Heart right ventricle (tissue), 16 donors: ENCODE measurements at regions not wholly inside any gene's neighbourhood (a gene's known extent, or its start where the extent isn't known, plus 50 kb on each side); places are given as distances from the start of the nearest gene placed in this dataset.

Experiments
- ATAC-seq, 8 donors: fragments of 200-7000 bp; cut with Tn5 transposase; one replicate each; pipeline ENCODE4 v1.9.1; 2020; ENCODE audit warnings: mild to moderate bottlenecking in 8 of 8, moderate library complexity in 8 of 8, moderate number of reproducible peaks in 1 of 8
- DNase-seq, 2 donors: peaks; one replicate each; pipeline ENCODE4 v3.0.0-alpha.2; 2020
- H3K27ac ChIP-seq, 10 donors: fragments of 200-600 bp; sonication (generic) in 2 of 10; one replicate each; pipeline versions ENCODE4 v1.5.0 to v1.8.0; 2020 to 2022; ENCODE audit warnings: mild to moderate bottlenecking in 3 of 10
- H3K27me3 ChIP-seq, 7 donors: fragments of 200-600 bp; one replicate each; pipeline ENCODE4 v1.8.0; 2021 to 2022; ENCODE audit warnings: mild to moderate bottlenecking in 2 of 7
- H3K36me3 ChIP-seq, 9 donors: fragments of 200-600 bp; sonication (generic) in 1 of 9; one replicate each; pipeline versions ENCODE4 v1.5.0 to v1.8.0; 2020 to 2022; ENCODE audit warnings: mild to moderate bottlenecking in 2 of 9
- H3K4me1 ChIP-seq, 9 donors: fragments of 200-600 bp; sonication (generic) in 1 of 9; one replicate each; pipeline versions ENCODE4 v1.5.0 to v1.8.0; 2020 to 2022; ENCODE audit warnings: mild to moderate bottlenecking in 4 of 9
- H3K4me3 ChIP-seq, 10 donors: fragments of 200-600 bp; sonication (generic) in 2 of 10; one replicate each; pipeline versions ENCODE4 v1.5.0 to v1.8.0; 2020 to 2022; ENCODE audit warnings: mild to moderate bottlenecking in 7 of 10, moderate library complexity in 2 of 10
- H3K9me3 ChIP-seq, 11 donors: fragments of 200-600 bp in 10 of 11; sonication (generic) in 2 of 11; one replicate each; pipeline versions ENCODE4 v1.5.0 to v1.8.0; 2013 to 2022; ENCODE audit warnings: mild to moderate bottlenecking in 2 of 11, control low read depth in 1 of 11, moderate library complexity in 1 of 11
- WGBS, 2 donors: extraction: QIAGEN DNeasy Blood & Tissue Kit; methylation state at CpG; one replicate each; pipeline ENCODE4 v1.1.7; 2013; ENCODE audit warnings: inconsistent platforms in 1 of 2; 5-methylcytosine and 5-hydroxymethylcytosine counted together
- intact Hi-C, 10 donors: fragments of 100-400 bp; cut with DNase I; formaldehyde crosslinking; loops; one replicate each; pipeline versions ENCODE4 v1.11.1 to v1.14.2; 2022
- TF ChIP-seq, protein P1 (sequence below), 9 donors: fragments of 200-600 bp; sonication (generic) in 2 of 9; IDR thresholded peaks; one replicate each; pipeline versions ENCODE4 v1.5.0 to v1.8.0; 2021 to 2022; ENCODE audit warnings: antibody characterized with exemption in 9 of 9, mild to moderate bottlenecking in 5 of 9, moderate library complexity in 1 of 9
- donor health status: Arrhythmogenic right ventricular cardiomyopathy.
- donor health status: ischemic (EF 13 %, LVEDD 7.1; RV severe dilation, severe dysfunction).
- donor health status: healthy with polysubstance abuse.
- donor health status: DM: no; HTN: yes; CAD: no.
- donor health status: DM: no; HTN: no; CAD: no.
- donor health status: ischemic (EF 25% LVEDD 6.9; RV normal size, moderate dysfunction).
- donor health status: ischemic (EF 25% LVEDD 5.7; RV mildly dilated, moderate dysfunction).
- donor health status: healthy.
- donor health status: DM: yes; HTN: yes; CAD: no.
- donor health status: Ischemic cardiomyopathy.
- donor health status: ischemic (EF 35%, LVEDD 5.7; RV mildly dilated, moderate dysfunction).
- donor health status: nonischemic (EF 11% LVEDD 7.7; RV severe dilation, severe dysfunction).
- donor health status: DM: yes; HTN: yes; CAD: no.
- donor health status: PGD.
- donor health status: ischemic (EF 29% LVEDD 5.4; RV normal size, mild dysfunction).
- donor health status: nonischemic (EF 23%, LVEDD 6.1; RV moderate dilation, normal function).

GRCh38 chr2:183946193-183946592 is 652.1 kb upstream of the ZNF804A start:
- Histone ChIP-seq H3K27me3 (no peaks in the 10 kb centered on the region), H3K27ac (no peak overlapping the region), H3K9me3 (peaks cover 0 to 9% (median 0%) of the 10 kb centered on the region in 11 donors), H3K4me1 (no peaks in the 10 kb centered on the region), H3K36me3 (no peaks in the 10 kb centered on the region), H3K4me3 (no peak overlapping the region)
- TF ChIP-seq, protein P1, sequence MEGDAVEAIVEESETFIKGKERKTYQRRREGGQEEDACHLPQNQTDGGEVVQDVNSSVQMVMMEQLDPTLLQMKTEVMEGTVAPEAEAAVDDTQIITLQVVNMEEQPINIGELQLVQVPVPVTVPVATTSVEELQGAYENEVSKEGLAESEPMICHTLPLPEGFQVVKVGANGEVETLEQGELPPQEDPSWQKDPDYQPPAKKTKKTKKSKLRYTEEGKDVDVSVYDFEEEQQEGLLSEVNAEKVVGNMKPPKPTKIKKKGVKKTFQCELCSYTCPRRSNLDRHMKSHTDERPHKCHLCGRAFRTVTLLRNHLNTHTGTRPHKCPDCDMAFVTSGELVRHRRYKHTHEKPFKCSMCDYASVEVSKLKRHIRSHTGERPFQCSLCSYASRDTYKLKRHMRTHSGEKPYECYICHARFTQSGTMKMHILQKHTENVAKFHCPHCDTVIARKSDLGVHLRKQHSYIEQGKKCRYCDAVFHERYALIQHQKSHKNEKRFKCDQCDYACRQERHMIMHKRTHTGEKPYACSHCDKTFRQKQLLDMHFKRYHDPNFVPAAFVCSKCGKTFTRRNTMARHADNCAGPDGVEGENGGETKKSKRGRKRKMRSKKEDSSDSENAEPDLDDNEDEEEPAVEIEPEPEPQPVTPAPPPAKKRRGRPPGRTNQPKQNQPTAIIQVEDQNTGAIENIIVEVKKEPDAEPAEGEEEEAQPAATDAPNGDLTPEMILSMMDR (IDR thresholded peaks at IDR 0.05) = no peak
- ATAC-seq (no peak), DNase-seq (no peak)
- intact Hi-C loops = no loop called here

DNA sequence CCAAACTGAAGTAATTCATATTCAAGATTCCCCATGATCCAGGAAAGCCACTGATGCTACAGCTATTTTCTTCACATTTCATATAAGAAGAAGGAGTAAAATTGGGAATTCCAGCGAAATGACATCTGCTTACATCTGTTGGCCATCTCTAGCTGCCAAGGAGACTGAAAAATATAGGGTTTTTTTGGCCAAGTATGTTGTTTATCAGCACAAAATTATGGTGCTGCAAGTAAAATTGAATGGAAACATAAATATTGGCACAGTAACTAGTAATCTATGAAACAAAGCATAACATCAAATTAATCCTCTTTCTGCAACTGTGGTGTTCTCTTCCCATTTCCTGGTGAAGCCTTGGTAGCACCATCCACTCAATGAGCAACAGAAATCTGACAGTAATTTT is 649.5 kb upstream of the ZNF804A start:
- no peaks in the 10 kb centered on the region for H3K27me3 ChIP-seq
- intact Hi-C loops = no loop called here
- no peaks in the 10 kb centered on the region for H3K4me1 ChIP-seq
- no peaks in the 10 kb centered on the region for H3K36me3 ChIP-seq
- TF ChIP-seq, protein P1 (IDR thresholded peaks at IDR 0.05) = no peak
- H3K9me3 ChIP-seq = peaks cover 0 to 8% (median 0%) of the 10 kb centered on the region in 11 donors
- ATAC-seq (no peak), DNase-seq (no peak)
- H3K4me3 ChIP-seq = no peak overlapping the region
- 42 to 63% methylated on average over 1 of the region's 1 CpG for WGBS, 2 donors
- no peak overlapping the region for H3K27ac ChIP-seq

GRCh38 chr2:183950673-183951072 is 647.7 kb upstream of the ZNF804A start:
- TF ChIP-seq, protein P1 (IDR thresholded peaks at IDR 0.05) = no peak
- DNase-seq = no peak
- H3K4me3 ChIP-seq = no peak overlapping the region
- no peaks in the 10 kb centered on the region for H3K36me3 ChIP-seq
- 67 to 75% methylated on average over 1 of the region's 1 CpG for WGBS, 2 donors
- intact Hi-C loops = no loop called here
- no peaks in the 10 kb centered on the region for H3K27me3 ChIP-seq
- ATAC-seq = no peak
- no peaks in the 10 kb centered on the region for H3K4me1 ChIP-seq
- H3K9me3 ChIP-seq = peaks cover 0 to 8% (median 0%) of the 10 kb centered on the region in 11 donors
- H3K27ac ChIP-seq = no peak overlapping the region

GRCh38 chr2:183951630-183952029 is 646.7 kb upstream of the ZNF804A start:
- H3K27me3 ChIP-seq = no peaks in the 10 kb centered on the region
- peaks cover 0 to 5% (median 0%) of the 10 kb centered on the region in 11 donors for H3K9me3 ChIP-seq
- ATAC-seq (no peak), DNase-seq (no peak)
- TF ChIP-seq, protein P1 (IDR thresholded peaks at IDR 0.05) = no peak
- no peak overlapping the region for H3K27ac ChIP-seq
- no peaks in the 10 kb centered on the region for H3K4me1 ChIP-seq
- whole genome bisulfite sequencing, 2 donors = 92 to 93% methylated on average over 2 of the region's 2 CpGs
- intact Hi-C loops = no loop called here
- H3K4me3 ChIP-seq = no peak overlapping the region
- no peaks in the 10 kb centered on the region for H3K36me3 ChIP-seq

DNA sequence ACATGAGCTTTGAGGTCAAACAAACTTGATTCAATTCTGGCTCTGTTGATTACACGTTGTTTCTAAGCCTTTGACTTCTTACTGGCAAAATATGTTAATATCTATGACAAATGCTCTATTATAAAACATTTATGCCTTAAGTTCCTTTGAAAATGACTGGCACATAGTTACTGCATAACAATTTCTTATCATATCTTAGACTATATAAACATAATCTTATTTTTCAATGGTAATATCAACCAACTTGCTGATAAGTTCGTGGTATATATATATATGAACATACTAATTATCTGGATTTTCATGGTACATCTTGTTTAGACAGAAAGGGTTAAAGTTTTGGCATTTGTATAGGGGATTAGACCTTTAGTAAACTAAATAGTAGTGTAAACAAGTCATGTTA is 645.6 kb upstream of the ZNF804A start:
- DNase-seq = no peak
- WGBS, 2 donors = 66 to 71% methylated on average over 2 of the region's 2 CpGs
- TF ChIP-seq, protein P1 (IDR thresholded peaks at IDR 0.05) = no peak
- no peaks in the 10 kb centered on the region for H3K36me3 ChIP-seq
- H3K4me1 ChIP-seq = no peaks in the 10 kb centered on the region
- H3K9me3 ChIP-seq = no peaks in the 10 kb centered on the region
- no peak for ATAC-seq
- H3K27ac ChIP-seq = no peak overlapping the region
- no peaks in the 10 kb centered on the region for H3K27me3 ChIP-seq
- intact Hi-C loops = no loop called here
- H3K4me3 ChIP-seq = no peak overlapping the region
